ENCODE measurements at regions not wholly inside any gene's neighbourhood (a gene's known extent, or its start where the extent isn't known, plus 50 kb on each side); places are given as distances from the start of the nearest gene placed in this dataset.

DNA sequence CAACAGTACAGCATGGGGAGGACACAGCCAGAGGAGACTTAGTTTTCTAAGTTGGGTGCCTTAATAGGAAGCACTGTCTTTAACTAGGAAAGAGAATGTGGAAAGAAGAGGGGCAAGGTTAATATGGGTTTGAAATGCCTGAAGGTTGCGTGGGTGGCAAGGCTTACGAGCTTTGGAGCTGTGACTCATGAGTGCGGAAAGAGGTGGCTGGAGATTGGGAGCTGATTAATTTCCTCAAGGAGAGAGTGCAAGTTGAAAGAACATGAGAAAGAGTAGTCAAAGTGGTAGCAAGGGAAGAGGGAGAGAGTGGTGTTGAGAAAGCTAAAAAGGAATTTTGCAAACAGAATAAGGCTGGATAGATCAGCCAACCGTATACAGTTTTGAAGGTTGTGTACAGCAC, 157.5 kb upstream of the ADRA1D start:
- no peak overlapping the region for H3K27ac Mint-ChIP-seq
- Histone ChIP-seq H3K4me1 (ENCODE audit: control insufficient read depth in 2 of 2, insufficient read depth in 2 of 2, low read length in 2 of 2) (no peaks in the 10 kb centered on the region), H3K27ac (ENCODE audit: low read length in 2 of 2) (no peak overlapping the region), H3K4me2 (replicated peaks; ENCODE audit: low read depth, low read length, poor library complexity, severe bottlenecking) (no peak overlapping the region), H3K4me3 (ENCODE audit: control extremely low read depth in 1 of 5, extremely low read depth in 1 of 5, insufficient read depth in 1 of 5, low read depth in 2 of 5, low read length in 4 of 5) (no peak overlapping the region), H3K36me3 (replicated peaks in 1 of 2; ENCODE audit: control extremely low read depth in 1 of 2, control insufficient read depth in 1 of 2, extremely low read depth in 1 of 2, insufficient read depth in 2 of 2, low read length in 1 of 2) (no peaks in the 10 kb centered on the region), H4K20me1 (ENCODE audit: control insufficient read depth, insufficient read depth, low read length, poor library complexity, severe bottlenecking) (no peaks in the 10 kb centered on the region), H3K79me2 (ENCODE audit: control insufficient read depth, insufficient read depth, low read length) (no peaks in the 10 kb centered on the region), H3K9ac (ENCODE audit: low read length) (no peak overlapping the region), H3K9me3 (ENCODE audit: control extremely low read depth in 1 of 3, control insufficient read depth in 2 of 3, insufficient read depth in 1 of 3, low read length in 2 of 3) (no peaks in the 10 kb centered on the region), H2AFZ (ENCODE audit: insufficient read depth, low read depth, low read length, poor library complexity, severe bottlenecking) (no peak overlapping the region), H3K27me3 (replicated peaks in 1 of 4; ENCODE audit: control extremely low read depth in 1 of 4, control insufficient read depth in 3 of 4, insufficient read depth in 4 of 4, low read length in 3 of 4) (peaks cover 0 to 3% (median 0%) of the 10 kb centered on the region in 4 experiments)
- DNase-seq = no peak
- no peak for ATAC-seq (ENCODE audit: low read depth)
- ChIA-PET CTCF (no interaction called here), POLR2A (no interaction called here)
- H3K27me3 Mint-ChIP-seq = peaks cover 13% of the 10 kb centered on the region
- H3K4me3 Mint-ChIP-seq = no peak overlapping the region
- H3K9me3 Mint-ChIP-seq (ENCODE audit: insufficient read depth) = no peaks in the 10 kb centered on the region
- intact Hi-C loops (cut with micrococcal nuclease) = no loop called here
- WGBS (ENCODE audit: insufficient coverage) = 97% methylated on average over 2 of the region's 4 CpGs
- TF ChIP-seq EZH2 (IDR thresholded peaks at IDR 0.05; ENCODE audit: borderline replicate concordance, insufficient read depth, low read depth, low read length, poor library complexity, severe bottlenecking) (no peak), CTCF (IDR thresholded peaks at IDR 0.05) (no peak)
- no peaks in the 10 kb centered on the region for H3K4me1 Mint-ChIP-seq

- H3K27ac Mint-ChIP-seq = no peak overlapping the region
- no peak for ATAC-seq (ENCODE audit: low read depth)
- H3K27me3 ChIP-seq (replicated peaks in 1 of 4; ENCODE audit: control extremely low read depth in 1 of 4, control insufficient read depth in 3 of 4, insufficient read depth in 4 of 4, low read length in 3 of 4) = peaks cover 0 to 3% (median 1%) of the 10 kb centered on the region in 4 experiments
- intact Hi-C loops (cut with micrococcal nuclease) = no loop called here
- H3K36me3 ChIP-seq (replicated peaks in 1 of 2; ENCODE audit: control extremely low read depth in 1 of 2, control insufficient read depth in 1 of 2, extremely low read depth in 1 of 2, insufficient read depth in 2 of 2, low read length in 1 of 2) = no peaks in the 10 kb centered on the region
- H4K20me1 ChIP-seq (ENCODE audit: control insufficient read depth, insufficient read depth, low read length, poor library complexity, severe bottlenecking) = no peaks in the 10 kb centered on the region
- no peak overlapping the region for H3K9ac ChIP-seq (ENCODE audit: low read length)
- DNase-seq = no peak
- TF ChIP-seq CTCF (IDR thresholded peaks at IDR 0.05) = no peak
- no peak for TF ChIP-seq EZH2 (IDR thresholded peaks at IDR 0.05; ENCODE audit: borderline replicate concordance, insufficient read depth, low read depth, low read length, poor library complexity, severe bottlenecking)
- no peaks in the 10 kb centered on the region for H3K79me2 ChIP-seq (ENCODE audit: control insufficient read depth, insufficient read depth, low read length)
- no peak overlapping the region for H3K4me3 Mint-ChIP-seq
- no peak overlapping the region for H3K4me2 ChIP-seq (replicated peaks; ENCODE audit: low read depth, low read length, poor library complexity, severe bottlenecking)
- no peak overlapping the region for H3K27ac ChIP-seq (ENCODE audit: low read length in 2 of 2)
- no CpG with 5 or more reads among the region's 3 CpGs for WGBS (ENCODE audit: insufficient coverage)
- peaks cover 10% of the 10 kb centered on the region for H3K9me3 Mint-ChIP-seq (ENCODE audit: insufficient read depth)
- H3K4me1 Mint-ChIP-seq = no peaks in the 10 kb centered on the region
- peaks cover 28% of the 10 kb centered on the region for H3K27me3 Mint-ChIP-seq
- peaks cover 0 to 9% (median 0%) of the 10 kb centered on the region in 3 donors for H3K9me3 ChIP-seq (ENCODE audit: control extremely low read depth in 1 of 3, control insufficient read depth in 2 of 3, insufficient read depth in 1 of 3, low read length in 2 of 3)
- ChIA-PET POLR2A (no interaction called here), CTCF (no interaction called here)
- no peak overlapping the region for H2AFZ ChIP-seq (ENCODE audit: insufficient read depth, low read depth, low read length, poor library complexity, severe bottlenecking)
- no peaks in the 10 kb centered on the region for H3K4me1 ChIP-seq (ENCODE audit: control insufficient read depth in 2 of 2, insufficient read depth in 2 of 2, low read length in 2 of 2)
- H3K4me3 ChIP-seq (ENCODE audit: control extremely low read depth in 1 of 5, extremely low read depth in 1 of 5, insufficient read depth in 1 of 5, low read depth in 2 of 5, low read length in 4 of 5) = no peak overlapping the region
Measured at GRCh38 chr20:4401601-4402000, 152.5 kb upstream of the ADRA1D start.

Data from B cell (primary cell).